Epithelial cell of proximal tubule (primary cell): ENCODE measurements at regions not wholly inside any gene's neighbourhood (a gene's known extent, or its start where the extent isn't known, plus 50 kb on each side); places are given as distances from the start of the nearest gene placed in this dataset.
"Not testable (repeated sequence)": the region's sequence is repeated elsewhere in the genome, so short reads cannot be mapped to it uniquely, and the experiment has no call there.

ENCODE experiments used
- DNase-seq: peaks from one replicate; pipeline ENCODE4 v3.0.0-alpha.2; 2011; ENCODE audit warnings: low read depth
- H3K4me3 ChIP-seq: 2 replicates; pipeline ENCODE4 v1.5.1; 2011; ENCODE audit warnings: low read depth, mild to moderate bottlenecking, low read length
- CTCF ChIP-seq: conservative IDR thresholded peaks from 2 replicates; pipeline ENCODE4 v1.5.1; 2012; ENCODE audit warnings: low read depth, mild to moderate bottlenecking, low read length

DNA sequence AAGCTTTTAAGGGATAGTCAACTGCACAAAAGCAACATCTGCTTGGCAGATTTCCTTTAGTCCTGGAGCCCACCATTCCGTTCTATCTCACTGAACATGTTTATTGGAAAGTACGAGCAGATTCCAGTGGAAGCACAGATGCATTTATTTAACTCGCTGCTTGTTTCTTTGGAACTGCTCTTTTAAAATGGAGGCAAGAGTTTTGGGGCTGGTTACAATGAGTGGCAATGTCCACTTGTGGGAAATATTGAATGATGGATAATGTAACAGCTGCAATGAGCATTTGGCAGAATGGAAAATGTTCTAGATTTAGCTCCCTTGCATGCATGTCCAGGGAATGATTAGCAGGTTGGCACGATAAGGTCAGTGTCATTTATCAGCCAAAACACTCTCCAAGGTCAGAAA is 163.0 kb downstream of the ATP23 start:
- no peak for DNase-seq
- H3K4me3 ChIP-seq, result no peak overlapping the region
- no peak for TF ChIP-seq CTCF

- no peak overlapping the region for H3K4me3 ChIP-seq
- no peak for DNase-seq
- peak; percentile 53 for TF ChIP-seq CTCF
These were observed 164.1 kb downstream of the ATP23 start for GRCh38 chr12:58105225-58106119.

- no peak overlapping the region for H3K4me3 ChIP-seq
- no peak for DNase-seq
- TF ChIP-seq CTCF, result no peak
These were observed 164.8 kb downstream of the ATP23 start for GRCh38 chr12:58106195-58106594.

DNA sequence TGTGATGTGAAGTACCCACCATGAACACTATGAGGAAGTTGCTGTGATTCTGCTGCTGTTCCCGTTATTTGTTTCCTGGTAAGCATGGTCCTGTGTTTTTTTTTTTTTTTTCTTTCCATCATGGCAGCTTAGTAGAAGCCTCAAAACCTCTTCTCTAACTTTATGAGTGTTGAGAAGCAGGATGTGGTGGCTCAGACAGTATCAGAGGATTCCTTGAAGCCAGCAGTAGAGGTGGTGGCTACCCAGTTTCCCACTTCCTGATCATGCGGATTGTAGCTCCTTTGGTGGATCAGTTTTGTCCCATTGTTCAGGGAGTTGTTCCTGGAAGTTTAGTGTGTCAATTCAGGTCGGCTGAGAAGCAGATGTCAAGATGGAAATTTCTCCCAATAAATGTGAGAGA is 175.8 kb downstream of the ATP23 start:
- DNase-seq, result no peak
- no peak for TF ChIP-seq CTCF
- H3K4me3 ChIP-seq, result no peak overlapping the region

DNA sequence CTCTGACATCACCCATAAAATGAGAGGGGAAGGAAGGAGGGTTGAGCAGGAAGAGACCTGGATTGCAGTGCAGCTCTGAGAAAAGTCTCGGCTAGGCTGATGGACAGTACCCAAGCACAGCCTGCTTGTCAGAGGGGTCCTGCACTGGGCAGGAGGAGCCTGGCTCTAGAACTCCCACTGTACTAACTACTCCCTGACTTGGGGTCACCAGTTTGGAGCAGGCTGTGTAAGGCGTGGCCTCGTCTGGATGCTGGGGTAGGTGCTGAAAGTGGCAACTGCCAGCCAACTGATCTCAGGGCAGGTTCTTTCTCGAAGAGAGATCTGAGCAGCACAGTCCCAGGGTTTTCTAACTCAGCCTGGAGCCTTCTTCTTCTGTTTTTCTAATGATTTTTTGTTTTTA is 176.3 kb downstream of the ATP23 start:
- H3K4me3 ChIP-seq, result no peak overlapping the region
- DNase-seq, result no peak
- no peak for TF ChIP-seq CTCF

GRCh38 chr12:58125761-58126160 is 184.4 kb downstream of the ATP23 start:
- DNase-seq, H3K4me3 ChIP-seq: not testable (repeated sequence)

GRCh38 chr12:58131986-58132755 is 190.8 kb downstream of the ATP23 start:
- no peak overlapping the region for H3K4me3 ChIP-seq
- no peak for TF ChIP-seq CTCF
- no peak for DNase-seq
